Karpas-422 (cell line): ENCODE measurements at regions not wholly inside any gene's neighbourhood (a gene's known extent, or its start where the extent isn't known, plus 50 kb on each side); places are given as distances from the start of the nearest gene placed in this dataset.
"Not testable (repeated sequence)": the region's sequence is repeated elsewhere in the genome, so short reads cannot be mapped to it uniquely, and the experiment has no call there.

Experiments used
- DNase-seq: peaks from one replicate; pipeline ENCODE4 v3.0.0-alpha.2; 2015
- H2AFZ ChIP-seq: fragments of 200-600 bp; sonication (generic); 2 replicates; pipeline ENCODE4 v1.6.1; 2014; ENCODE audit warnings: antibody characterized with exemption, low read length, mixed read lengths
- H3K27ac ChIP-seq: fragments of 200-600 bp; sonication (generic); 2 replicates; pipeline ENCODE4 v1.5.1; 2014; ENCODE audit warnings: mild to moderate bottlenecking, low read length, moderate library complexity
- H3K27me3 ChIP-seq: fragments of 200-600 bp; sonication (generic); 2 replicates; pipeline ENCODE4 v1.6.1; 2014; ENCODE audit warnings: low read length, mixed read lengths
- H3K36me3 ChIP-seq: fragments of 200-600 bp; sonication (generic); 2 replicates; pipeline ENCODE4 v1.6.1; 2014; ENCODE audit warnings: low read length, mixed read lengths; ENCODE audit not compliant: insufficient read depth
- H3K4me1 ChIP-seq: fragments of 200-600 bp; sonication (generic); 2 replicates; pipeline ENCODE4 v1.6.1; 2014; ENCODE audit warnings: mild to moderate bottlenecking, low read length, mixed read lengths
- H3K4me2 ChIP-seq: fragments of 200-600 bp; sonication (generic); 2 replicates; pipeline ENCODE4 v1.6.1; 2014; ENCODE audit warnings: low read length, low read depth, mild to moderate bottlenecking; ENCODE audit not compliant: poor library complexity, severe bottlenecking
- H3K4me3 ChIP-seq: fragments of 200-600 bp; sonication (generic); 2 replicates; pipeline ENCODE4 v1.5.1; 2014; ENCODE audit warnings: mild to moderate bottlenecking, antibody characterized with exemption, low read length, mixed read lengths
- H3K79me2 ChIP-seq: fragments of 200-600 bp; sonication (generic); 2 replicates; pipeline ENCODE4 v1.6.1; 2014; ENCODE audit warnings: mild to moderate bottlenecking, low read length, mixed read lengths
- H3K9ac ChIP-seq: fragments of 200-600 bp; sonication (generic); 2 replicates; pipeline ENCODE4 v1.6.0; 2014; ENCODE audit warnings: low read length
- H3K9me2 ChIP-seq: fragments of 200-600 bp; sonication (generic), shearing (Covaris generic); replicated peaks from 2 replicates; pipeline ENCODE4 v1.6.0; 2014; ENCODE audit warnings: mild to moderate bottlenecking, low read length, moderate library complexity; ENCODE audit not compliant: insufficient read depth
- H3K9me3 ChIP-seq: fragments of 300-700, 200-600 bp; sonication (generic); 2 replicates; pipeline ENCODE4 v1.6.1; 2014; ENCODE audit warnings: low read length, mixed read lengths
- H4K20me1 ChIP-seq: fragments of 200-600 bp; sonication (generic); 2 replicates; pipeline ENCODE4 v1.6.1; 2014; ENCODE audit warnings: mild to moderate bottlenecking, antibody characterized with exemption, low read length, low read depth; ENCODE audit not compliant: insufficient read depth

- H4K20me1 ChIP-seq, H3K27me3 ChIP-seq, H3K9me2 ChIP-seq, H2AFZ ChIP-seq, H3K79me2 ChIP-seq, H3K9me3 ChIP-seq, H3K36me3 ChIP-seq, H3K4me2 ChIP-seq, H3K27ac ChIP-seq, H3K9ac ChIP-seq, DNase-seq, H3K4me3 ChIP-seq: not testable (repeated sequence)
- H3K4me1 ChIP-seq, result peaks cover 24% of the 10 kb centered on the region
Observed at GRCh38 chr3:66651520-66651919, 150.7 kb upstream of the LRIG1 start.

GRCh38 chr3:66652100-66652499 is 151.3 kb upstream of the LRIG1 start:
- H3K27me3 ChIP-seq, H3K79me2 ChIP-seq, DNase-seq, H4K20me1 ChIP-seq, H3K4me2 ChIP-seq, H2AFZ ChIP-seq, H3K9ac ChIP-seq, H3K4me3 ChIP-seq, H3K27ac ChIP-seq, H3K36me3 ChIP-seq, H3K9me2 ChIP-seq, H3K9me3 ChIP-seq: not testable (repeated sequence)
- peaks cover 23% of the 10 kb centered on the region for H3K4me1 ChIP-seq

GRCh38 chr3:66655044-66655443 is 154.2 kb upstream of the LRIG1 start:
- Histone ChIP-seq H3K9me3 (no peaks in the 10 kb centered on the region), H3K27me3 (no peaks in the 10 kb centered on the region), H3K9ac (no peak overlapping the region), H3K4me2 (peak overlapping the region; percentile 10), H3K36me3 (no peaks in the 10 kb centered on the region), H4K20me1 (no peaks in the 10 kb centered on the region), H3K4me1 (peaks cover 22% of the 10 kb centered on the region), H3K4me3 (no peak overlapping the region), H3K27ac (no peak overlapping the region), H3K9me2 (no peaks in the 10 kb centered on the region), H2AFZ (no peak overlapping the region), H3K79me2 (no peaks in the 10 kb centered on the region)
- DNase-seq, result no peak

GRCh38 chr3:66655671-66656070 is 154.8 kb upstream of the LRIG1 start:
- Histone ChIP-seq H2AFZ (no peak overlapping the region), H3K4me3 (no peak overlapping the region), H3K4me2 (no peak overlapping the region), H3K4me1 (peaks cover 26% of the 10 kb centered on the region), H3K9me2 (no peaks in the 10 kb centered on the region), H3K9ac (no peak overlapping the region), H3K9me3 (no peaks in the 10 kb centered on the region), H3K27ac (no peak overlapping the region), H4K20me1 (no peaks in the 10 kb centered on the region), H3K36me3 (no peaks in the 10 kb centered on the region), H3K79me2 (no peaks in the 10 kb centered on the region), H3K27me3 (no peaks in the 10 kb centered on the region)
- no peak for DNase-seq

- Histone ChIP-seq H3K9ac (no peak overlapping the region), H3K4me1 (peaks cover 26% of the 10 kb centered on the region), H3K9me2 (no peaks in the 10 kb centered on the region), H3K4me3 (no peak overlapping the region), H3K27me3 (no peaks in the 10 kb centered on the region), H4K20me1 (no peaks in the 10 kb centered on the region), H3K27ac (no peak overlapping the region), H3K4me2 (no peak overlapping the region), H3K36me3 (no peaks in the 10 kb centered on the region), H3K9me3 (no peaks in the 10 kb centered on the region), H3K79me2 (no peaks in the 10 kb centered on the region), H2AFZ (no peak overlapping the region)
- DNase-seq, result no peak
Observed at GRCh38 chr3:66656609-66657008, 155.8 kb upstream of the LRIG1 start.

- Histone ChIP-seq H3K9me3 (no peaks in the 10 kb centered on the region), H3K36me3 (no peaks in the 10 kb centered on the region), H2AFZ (no peak overlapping the region), H3K4me3 (no peak overlapping the region), H3K27me3 (no peaks in the 10 kb centered on the region), H3K9me2 (no peaks in the 10 kb centered on the region), H3K79me2 (no peaks in the 10 kb centered on the region), H3K27ac (no peak overlapping the region), H3K4me1 (peaks cover 25% of the 10 kb centered on the region), H3K4me2 (no peak overlapping the region), H3K9ac (no peak overlapping the region), H4K20me1 (no peaks in the 10 kb centered on the region)
- no peak for DNase-seq
Observed at GRCh38 chr3:66659056-66659455, 158.2 kb upstream of the LRIG1 start.

- H2AFZ ChIP-seq, result no peak overlapping the region
- no peaks in the 10 kb centered on the region for H3K36me3 ChIP-seq
- H3K27me3 ChIP-seq, result no peaks in the 10 kb centered on the region
- H3K4me1 ChIP-seq, result peaks cover 15% of the 10 kb centered on the region
- no peaks in the 10 kb centered on the region for H3K9me3 ChIP-seq
- H3K4me3 ChIP-seq, result no peak overlapping the region
- H3K27ac ChIP-seq, result no peak overlapping the region
- H3K9ac ChIP-seq, result no peak overlapping the region
- no peak for DNase-seq
- no peaks in the 10 kb centered on the region for H4K20me1 ChIP-seq
- H3K4me2 ChIP-seq, result no peak overlapping the region
- no peaks in the 10 kb centered on the region for H3K9me2 ChIP-seq
- H3K79me2 ChIP-seq, result no peaks in the 10 kb centered on the region
Observed at GRCh38 chr3:66661628-66662027, 160.8 kb upstream of the LRIG1 start.

GRCh38 chr3:66662894-66663293 is 162.1 kb upstream of the LRIG1 start:
- Histone ChIP-seq H2AFZ (no peak overlapping the region), H3K27ac (no peak overlapping the region), H3K9ac (no peak overlapping the region), H3K9me3 (no peaks in the 10 kb centered on the region), H4K20me1 (no peaks in the 10 kb centered on the region), H3K27me3 (no peaks in the 10 kb centered on the region), H3K4me2 (no peak overlapping the region), H3K4me1 (peaks cover 15% of the 10 kb centered on the region), H3K36me3 (no peaks in the 10 kb centered on the region), H3K9me2 (no peaks in the 10 kb centered on the region), H3K79me2 (no peaks in the 10 kb centered on the region), H3K4me3 (no peak overlapping the region)
- DNase-seq, result no peak

GRCh38 chr3:66665021-66665695 is 164.3 kb upstream of the LRIG1 start:
- no peak for DNase-seq
- no peak overlapping the region for H3K27ac ChIP-seq
- no peaks in the 10 kb centered on the region for H3K36me3 ChIP-seq
- H4K20me1 ChIP-seq, result no peaks in the 10 kb centered on the region
- no peaks in the 10 kb centered on the region for H3K79me2 ChIP-seq
- H2AFZ ChIP-seq, result no peak overlapping the region
- no peak overlapping the region for H3K9ac ChIP-seq
- no peaks in the 10 kb centered on the region for H3K27me3 ChIP-seq
- no peak overlapping the region for H3K4me3 ChIP-seq
- H3K4me2 ChIP-seq, result no peak overlapping the region
- H3K9me3 ChIP-seq, result no peaks in the 10 kb centered on the region
- no peaks in the 10 kb centered on the region for H3K9me2 ChIP-seq
- peaks cover 11% of the 10 kb centered on the region for H3K4me1 ChIP-seq
